H1 (cell line): ENCODE measurements at regions not wholly inside any gene's neighbourhood (a gene's known extent, or its start where the extent isn't known, plus 50 kb on each side); places are given as distances from the start of the nearest gene placed in this dataset.

ENCODE experiments used
- EP300 ChIP-seq, 2 experiments: IDR thresholded peaks; 1 replicate in 1 of 2; 2 replicates in 1 of 2; pipeline ENCODE4 v1.6.1; 2011 to 2012; ENCODE audit warnings: low read depth in 2 of 2, low read length in 2 of 2, mild to moderate bottlenecking in 2 of 2, borderline replicate concordance in 1 of 2, inconsistent platforms in 1 of 2, moderate library complexity in 1 of 2
- TCF12 ChIP-seq: IDR thresholded peaks from 2 replicates; pipeline ENCODE4 v1.6.1; 2011; ENCODE audit warnings: low read depth, mild to moderate bottlenecking, low read length

DNA sequence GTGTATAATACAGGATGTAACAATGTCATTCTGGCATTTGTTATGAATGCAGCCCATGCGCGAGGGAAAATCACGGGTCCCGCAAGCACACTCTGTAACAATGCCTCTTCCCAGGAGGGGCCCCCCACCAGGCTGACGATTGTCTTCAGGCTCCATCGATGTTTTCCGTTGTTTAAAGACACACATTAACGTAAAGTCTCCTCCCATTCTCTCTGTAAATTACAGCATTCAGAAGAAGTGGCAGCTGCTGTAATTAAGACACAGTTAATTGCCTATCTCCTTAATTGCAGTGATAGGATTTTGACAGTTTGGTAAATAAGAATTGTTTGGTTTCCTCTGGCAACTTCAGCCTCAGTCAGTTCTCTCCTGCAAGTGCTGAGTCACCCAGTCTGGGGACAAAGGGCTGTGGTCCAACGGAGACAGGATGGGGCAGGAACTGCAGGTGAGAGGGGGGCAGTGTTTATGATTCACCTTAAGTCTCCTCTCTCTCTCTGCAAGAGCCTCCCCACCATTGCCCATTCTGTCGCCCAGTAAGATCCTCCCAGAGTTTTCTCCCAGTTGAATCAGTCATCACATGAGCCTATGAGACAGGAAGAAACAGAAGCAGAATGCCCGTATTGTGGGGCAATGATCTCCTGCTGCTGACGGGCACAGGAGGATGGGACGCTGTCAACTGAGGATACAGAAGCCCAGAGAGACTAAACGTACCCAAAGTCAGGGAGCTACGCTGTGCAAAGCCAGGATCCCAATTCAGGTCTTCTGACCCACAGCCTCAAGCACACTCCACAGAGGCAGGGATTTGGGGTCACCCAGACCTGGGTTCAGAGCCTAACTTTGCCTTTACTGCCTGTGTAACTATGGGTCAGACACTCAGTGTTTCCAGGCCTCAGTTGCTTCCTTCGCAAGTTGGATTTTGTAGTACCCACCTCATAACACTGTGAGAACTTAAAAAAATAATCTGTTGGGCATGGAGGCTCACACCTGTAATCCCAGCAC lies 110.0 kb downstream of the ADSS2 start (continued):
- TF ChIP-seq EP300 (IDR thresholded peaks at IDR 0.05; ENCODE audit: borderline replicate concordance in 1 of 2, low read depth in 2 of 2, low read length in 2 of 2): no peak
- TF ChIP-seq TCF12: no peak
- TF ChIP-seq, all 59 proteins: peak for 6
